ENCODE measurements at regions not wholly inside any gene's neighbourhood (a gene's known extent, or its start where the extent isn't known, plus 50 kb on each side); places are given as distances from the start of the nearest gene placed in this dataset.

GRCh38 chr22:32306561-32306960 is 51.1 kb upstream of the RFPL3 start:
- POLR2A ChIA-PET: no interaction called here
- peaks cover 44% of the 10 kb centered on the region for H3K27me3 Mint-ChIP-seq (ENCODE audit: insufficient read depth, unreplicated experiment)

GRCh38 chr22:32307055-32307454 is 50.6 kb upstream of the RFPL3 start:
- no peak for TF ChIP-seq CTCF (IDR thresholded peaks at IDR 0.05; ENCODE audit: unreplicated experiment)
- DNase-seq (ENCODE audit: unreplicated experiment): no peak
- Mint-ChIP-seq H3K27me3 (ENCODE audit: insufficient read depth, unreplicated experiment) (peaks cover 39% of the 10 kb centered on the region), H3K36me3 (ENCODE audit: insufficient read depth, unreplicated experiment) (no peaks in the 10 kb centered on the region), H3K27ac (ENCODE audit: low read depth, unreplicated experiment) (no peak overlapping the region), H3K4me1 (ENCODE audit: insufficient read depth, unreplicated experiment) (no peaks in the 10 kb centered on the region), H3K4me3 (ENCODE audit: unreplicated experiment) (no peak overlapping the region), H3K9me3 (ENCODE audit: unreplicated experiment) (no peaks in the 10 kb centered on the region)
- ChIA-PET CTCF (no interaction called here), POLR2A (no interaction called here)
- intact Hi-C loops (cut with micrococcal nuclease): no loop called here
- no TSS peak for BruUV-seq (replicated peaks)

More at GRCh38 chr22:32306561-32306960, 51.1 kb upstream of the RFPL3 start:
- no peak for DNase-seq (ENCODE audit: unreplicated experiment)
- no peaks in the 10 kb centered on the region for H3K9me3 Mint-ChIP-seq (ENCODE audit: unreplicated experiment)
- H3K4me3 Mint-ChIP-seq (ENCODE audit: unreplicated experiment): no peak overlapping the region
- H3K4me1 Mint-ChIP-seq (ENCODE audit: insufficient read depth, unreplicated experiment): no peaks in the 10 kb centered on the region
- intact Hi-C loops (cut with micrococcal nuclease): no loop called here
- CTCF ChIA-PET: no interaction called here
- TF ChIP-seq CTCF (IDR thresholded peaks at IDR 0.05; ENCODE audit: unreplicated experiment): no peak
- H3K27ac Mint-ChIP-seq (ENCODE audit: low read depth, unreplicated experiment): no peak overlapping the region
- BruUV-seq (replicated peaks): no TSS peak
- no peaks in the 10 kb centered on the region for H3K36me3 Mint-ChIP-seq (ENCODE audit: insufficient read depth, unreplicated experiment)

GRCh38 chr22:32307617-32308016 is 50.0 kb upstream of the RFPL3 start:
- CTCF ChIA-PET: no interaction called here
- intact Hi-C loops (cut with micrococcal nuclease): no loop called here
- DNase-seq (ENCODE audit: unreplicated experiment): no peak
- Mint-ChIP-seq H3K36me3 (ENCODE audit: insufficient read depth, unreplicated experiment) (no peaks in the 10 kb centered on the region), H3K9me3 (ENCODE audit: unreplicated experiment) (no peaks in the 10 kb centered on the region), H3K27ac (ENCODE audit: low read depth, unreplicated experiment) (no peak overlapping the region), H3K27me3 (ENCODE audit: insufficient read depth, unreplicated experiment) (peaks cover 37% of the 10 kb centered on the region), H3K4me1 (ENCODE audit: insufficient read depth, unreplicated experiment) (no peaks in the 10 kb centered on the region), H3K4me3 (ENCODE audit: unreplicated experiment) (no peak overlapping the region)
- TF ChIP-seq CTCF (IDR thresholded peaks at IDR 0.05; ENCODE audit: unreplicated experiment): no peak
- BruUV-seq (replicated peaks): no TSS peak
- POLR2A ChIA-PET: interaction anchor here (0.7 kb wide), 1 partner anchor 48 kb away, joined by 3 read pairs; no protein-coding TSS in a partner anchor

Measured in MCF 10A (cell line).